ENCODE measurements at regions not wholly inside any gene's neighbourhood (a gene's known extent, or its start where the extent isn't known, plus 50 kb on each side); places are given as distances from the start of the nearest gene placed in this dataset.

DNA sequence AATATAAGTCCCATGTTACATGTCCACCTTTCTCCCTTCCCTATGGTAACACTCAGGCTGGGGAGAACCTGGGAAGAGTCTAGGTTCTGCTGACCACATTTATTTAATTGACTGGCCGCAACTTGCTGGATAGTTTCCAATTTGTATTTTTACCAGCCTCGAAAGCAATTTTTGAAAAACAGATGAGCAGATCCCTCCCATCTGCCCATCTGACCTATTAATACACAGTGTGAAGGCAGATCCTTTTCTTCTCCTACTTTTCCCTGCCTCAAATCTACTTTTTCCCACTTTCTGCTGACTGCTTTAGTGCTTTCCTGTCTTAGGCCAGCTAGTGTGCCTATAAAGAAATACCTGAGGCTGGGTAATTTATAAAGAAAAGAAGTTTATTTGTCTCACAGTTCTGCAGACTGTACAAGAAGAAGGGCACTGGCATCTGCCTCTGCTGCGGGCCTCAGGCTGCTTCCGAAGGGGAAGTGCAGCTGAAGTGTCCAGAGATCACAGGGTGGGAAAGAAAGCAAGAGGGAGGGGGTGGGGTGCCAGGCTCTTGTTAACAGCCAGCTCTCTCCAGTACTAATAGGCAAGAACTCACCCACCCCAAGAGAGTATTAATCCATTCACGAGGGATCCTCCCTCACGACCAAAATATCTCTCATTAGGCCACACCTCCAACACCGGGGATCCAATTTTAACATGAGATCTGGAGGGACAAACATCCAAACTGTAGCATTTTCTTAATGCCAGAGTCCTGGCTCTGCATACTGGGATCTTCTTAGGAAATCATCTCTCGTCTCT is 336.0 kb upstream of the IGFBP3 start:
- TF ChIP-seq, protein P1, sequence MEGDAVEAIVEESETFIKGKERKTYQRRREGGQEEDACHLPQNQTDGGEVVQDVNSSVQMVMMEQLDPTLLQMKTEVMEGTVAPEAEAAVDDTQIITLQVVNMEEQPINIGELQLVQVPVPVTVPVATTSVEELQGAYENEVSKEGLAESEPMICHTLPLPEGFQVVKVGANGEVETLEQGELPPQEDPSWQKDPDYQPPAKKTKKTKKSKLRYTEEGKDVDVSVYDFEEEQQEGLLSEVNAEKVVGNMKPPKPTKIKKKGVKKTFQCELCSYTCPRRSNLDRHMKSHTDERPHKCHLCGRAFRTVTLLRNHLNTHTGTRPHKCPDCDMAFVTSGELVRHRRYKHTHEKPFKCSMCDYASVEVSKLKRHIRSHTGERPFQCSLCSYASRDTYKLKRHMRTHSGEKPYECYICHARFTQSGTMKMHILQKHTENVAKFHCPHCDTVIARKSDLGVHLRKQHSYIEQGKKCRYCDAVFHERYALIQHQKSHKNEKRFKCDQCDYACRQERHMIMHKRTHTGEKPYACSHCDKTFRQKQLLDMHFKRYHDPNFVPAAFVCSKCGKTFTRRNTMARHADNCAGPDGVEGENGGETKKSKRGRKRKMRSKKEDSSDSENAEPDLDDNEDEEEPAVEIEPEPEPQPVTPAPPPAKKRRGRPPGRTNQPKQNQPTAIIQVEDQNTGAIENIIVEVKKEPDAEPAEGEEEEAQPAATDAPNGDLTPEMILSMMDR (IDR thresholded peaks at IDR 0.05), result no peak
- no peak for TF ChIP-seq POLR2A (IDR thresholded peaks at IDR 0.05)

All from adrenal gland (tissue), 5 donors.